ENCODE measurements at regions not wholly inside any gene's neighbourhood (a gene's known extent, or its start where the extent isn't known, plus 50 kb on each side); places are given as distances from the start of the nearest gene placed in this dataset.

GRCh38 chr5:6849316-6850105 is 136.3 kb downstream of the TENT4A start:
- TF ChIP-seq CTCF (IDR thresholded peaks at IDR 0.05) (no peak), POLR2A (IDR thresholded peaks at IDR 0.05) (no peak)
